Endodermal cell (in vitro differentiated cells): ENCODE measurements at regions not wholly inside any gene's neighbourhood (a gene's known extent, or its start where the extent isn't known, plus 50 kb on each side); places are given as distances from the start of the nearest gene placed in this dataset.
A peak's percentile ranks its signal among the peaks of the same experiment; 100 is the strongest.

ENCODE experiments used
- DNase-seq: peaks from one replicate; pipeline ENCODE4 v3.0.0-alpha.2; 2017
- H3K27ac ChIP-seq: 2 replicates; pipeline ENCODE4 v1.5.1; 2013; ENCODE audit warnings: mild to moderate bottlenecking, low read depth, low read length, moderate library complexity
- H3K27me3 ChIP-seq: 2 replicates; pipeline ENCODE4 v1.6.1; 2013; ENCODE audit warnings: mild to moderate bottlenecking, low read length, moderate library complexity; ENCODE audit not compliant: insufficient read depth, control insufficient read depth, poor library complexity, severe bottlenecking
- H3K36me3 ChIP-seq: 2 replicates; pipeline ENCODE4 v1.7.0; 2013; ENCODE audit warnings: mild to moderate bottlenecking, low read length, moderate library complexity; ENCODE audit not compliant: control insufficient read depth, insufficient read depth
- H3K4me1 ChIP-seq: one replicate; pipeline ENCODE4 v1.7.0; 2013; ENCODE audit warnings: low read length; ENCODE audit not compliant: control insufficient read depth, insufficient read depth
- H3K4me3 ChIP-seq: 2 replicates; pipeline ENCODE4 v1.5.1; 2013; ENCODE audit warnings: mild to moderate bottlenecking, low read length, moderate library complexity
- H3K9ac ChIP-seq: 2 replicates; pipeline ENCODE4 v1.6.1; 2013; ENCODE audit warnings: mild to moderate bottlenecking, low read length, moderate library complexity; ENCODE audit not compliant: poor library complexity, severe bottlenecking; ENCODE audit errors: extremely low read depth
- H3K9me3 ChIP-seq: 2 replicates; pipeline ENCODE4 v1.6.1; 2013; ENCODE audit warnings: mild to moderate bottlenecking, low read length, moderate library complexity; ENCODE audit not compliant: control insufficient read depth
- H3K27ac Mint-ChIP-seq: 2 replicates; pipeline ENCODE4 v1.8.0; 2020; ENCODE audit warnings: mixed read lengths
- H3K27me3 Mint-ChIP-seq: 2 replicates; pipeline ENCODE4 v1.8.0; 2021; ENCODE audit warnings: mild to moderate bottlenecking, mixed read lengths; ENCODE audit not compliant: insufficient read depth
- H3K36me3 Mint-ChIP-seq: 2 replicates; pipeline ENCODE4 v1.8.0; 2020; ENCODE audit warnings: low read depth, mixed read lengths
- H3K4me1 Mint-ChIP-seq: 2 replicates; pipeline ENCODE4 v1.8.0; 2020; ENCODE audit warnings: mixed read lengths
- H3K4me3 Mint-ChIP-seq: 2 replicates; pipeline ENCODE4 v1.8.0; 2020; ENCODE audit warnings: mild to moderate bottlenecking, moderate library complexity, mixed read lengths
- H3K9me3 Mint-ChIP-seq: 2 replicates; pipeline ENCODE4 v1.8.0; 2020; ENCODE audit warnings: mild to moderate bottlenecking, mixed read lengths
- CTCF ChIP-seq: fragments of 200-600 bp; sonication (generic); conservative IDR thresholded peaks from 2 replicates; pipeline ENCODE4 v1.5.0; 2021; ENCODE audit warnings: antibody characterized with exemption, mild to moderate bottlenecking
- WGBS, 2 experiments: methylation state at CpG; one replicate each; pipeline versions ENCODE4 v1.1.5 to v1.1.7; 2013; ENCODE audit warnings: missing lambda C conversion rate in 2 of 2, mixed read lengths in 1 of 2; ENCODE audit not compliant: insufficient coverage in 1 of 2, insufficient read length in 1 of 2; 5-methylcytosine and 5-hydroxymethylcytosine counted together

GRCh38 chr16:17858061-17858460 lies 387.3 kb upstream of the XYLT1 start:
- no peak for TF ChIP-seq CTCF
- H3K27me3 ChIP-seq, result no peaks in the 10 kb centered on the region
- H3K4me1 Mint-ChIP-seq, result no peaks in the 10 kb centered on the region
- WGBS, 2 experiments, result 85 to 89% methylated on average over 9 to 10 of the region's 10 CpGs
- no peak overlapping the region for H3K4me3 ChIP-seq
- H3K27ac ChIP-seq, result peak overlapping the region; percentile 25
- H3K4me3 Mint-ChIP-seq, result no peak overlapping the region
- peaks cover 12% of the 10 kb centered on the region for H3K9me3 ChIP-seq
- no peaks in the 10 kb centered on the region for H3K27me3 Mint-ChIP-seq
- no peak overlapping the region for H3K27ac Mint-ChIP-seq
- DNase-seq, result no peak
- no peaks in the 10 kb centered on the region for H3K4me1 ChIP-seq
- H3K36me3 ChIP-seq, result no peaks in the 10 kb centered on the region
- H3K9me3 Mint-ChIP-seq, result peaks cover 10% of the 10 kb centered on the region
- no peak overlapping the region for H3K9ac ChIP-seq
- no peaks in the 10 kb centered on the region for H3K36me3 Mint-ChIP-seq

- Histone ChIP-seq H3K27me3 (no peaks in the 10 kb centered on the region), H3K9ac (no peak overlapping the region), H3K9me3 (peaks cover 12% of the 10 kb centered on the region), H3K36me3 (no peaks in the 10 kb centered on the region), H3K4me3 (no peak overlapping the region), H3K27ac (no peak overlapping the region), H3K4me1 (peaks cover 4% of the 10 kb centered on the region)
- no peaks in the 10 kb centered on the region for H3K36me3 Mint-ChIP-seq
- H3K4me1 Mint-ChIP-seq, result peaks cover 5% of the 10 kb centered on the region
- H3K27me3 Mint-ChIP-seq, result no peaks in the 10 kb centered on the region
- H3K9me3 Mint-ChIP-seq, result peaks cover 10% of the 10 kb centered on the region
- no peak overlapping the region for H3K27ac Mint-ChIP-seq
- no peak overlapping the region for H3K4me3 Mint-ChIP-seq
- no peak for DNase-seq
- WGBS, 2 experiments, result 92 to 98% methylated on average over 5 of the region's 5 CpGs
- TF ChIP-seq CTCF, result no peak
Observed at GRCh38 chr16:17853958-17854357, 383.2 kb upstream of the XYLT1 start.

- peaks cover 10% of the 10 kb centered on the region for H3K9me3 Mint-ChIP-seq
- Histone ChIP-seq H3K9me3 (peaks cover 12% of the 10 kb centered on the region), H3K27ac (no peak overlapping the region), H3K9ac (no peak overlapping the region), H3K36me3 (no peaks in the 10 kb centered on the region), H3K4me1 (peaks cover 4% of the 10 kb centered on the region), H3K4me3 (no peak overlapping the region), H3K27me3 (no peaks in the 10 kb centered on the region)
- no peak for TF ChIP-seq CTCF
- H3K4me1 Mint-ChIP-seq, result peaks cover 5% of the 10 kb centered on the region
- H3K4me3 Mint-ChIP-seq, result no peak overlapping the region
- WGBS, 2 experiments, result 92 to 100% methylated on average over 4 to 6 of the region's 6 CpGs
- no peaks in the 10 kb centered on the region for H3K36me3 Mint-ChIP-seq
- H3K27me3 Mint-ChIP-seq, result no peaks in the 10 kb centered on the region
- H3K27ac Mint-ChIP-seq, result no peak overlapping the region
- DNase-seq, result no peak
Observed at GRCh38 chr16:17852977-17853702, 382.4 kb upstream of the XYLT1 start.
